CD4-positive, alpha-beta memory T cell (primary cell): ENCODE measurements at regions not wholly inside any gene's neighbourhood (a gene's known extent, or its start where the extent isn't known, plus 50 kb on each side); places are given as distances from the start of the nearest gene placed in this dataset.

Experiments used
- CTCF ChIA-PET: fragments of 350-600 bp; sonication (Branson Sonifier 250); formaldehyde crosslinking; loops from one replicate; lab custom pipeline; 2021; ENCODE audit warnings: inconsistent platforms; ENCODE audit not compliant: partially characterized antibody; lab: Charles Lee
- POLR2A ChIA-PET: fragments of 350-600 bp; sonication (Branson Sonifier 250); formaldehyde crosslinking; loops from one replicate; lab custom pipeline; 2021; ENCODE audit not compliant: partially characterized antibody; lab: Charles Lee
- DNase-seq, 5 donors: peaks; one replicate each; pipeline versions ENCODE4 v3.0.0 to v3.0.0-alpha.2; 2020 to 2022; ENCODE audit warnings: mixed read lengths in 1 of 5
- H3K27ac ChIP-seq: one replicate; pipeline ENCODE4 v1.7.0; 2013; ENCODE audit warnings: low read depth, low read length
- H3K27me3 ChIP-seq: 2 replicates; pipeline ENCODE4 v1.7.0; 2013; ENCODE audit warnings: mild to moderate bottlenecking, low read length, moderate library complexity; ENCODE audit not compliant: insufficient read depth
- H3K36me3 ChIP-seq: 2 replicates; pipeline ENCODE4 v1.7.0; 2013; ENCODE audit warnings: mild to moderate bottlenecking, low read length, moderate library complexity; ENCODE audit not compliant: insufficient read depth
- H3K4me1 ChIP-seq: 2 replicates; pipeline ENCODE4 v1.7.0; 2013; ENCODE audit warnings: mild to moderate bottlenecking, low read length, moderate library complexity; ENCODE audit not compliant: insufficient read depth
- H3K4me3 ChIP-seq, 2 donors: one replicate each; pipeline ENCODE4 v1.7.0; 2013; ENCODE audit warnings: low read length in 2 of 2, mild to moderate bottlenecking in 1 of 2
- H3K9me3 ChIP-seq, 2 donors: one replicate each; pipeline ENCODE4 v1.7.0; 2013; ENCODE audit warnings: low read length in 2 of 2, control low read depth in 1 of 2; ENCODE audit not compliant: control insufficient read depth in 1 of 2
- H3K27ac Mint-ChIP-seq, 7 donors: one replicate each; pipeline ENCODE4 v1.8.0; 2020 to 2021; ENCODE audit warnings: mixed read lengths in 7 of 7, mild to moderate bottlenecking in 6 of 7, inconsistent platforms in 3 of 7, moderate library complexity in 3 of 7
- H3K27me3 Mint-ChIP-seq, 2 donors: one replicate each; pipeline ENCODE4 v1.8.0; 2020 to 2021; ENCODE audit warnings: mixed read lengths in 2 of 2
- H3K36me3 Mint-ChIP-seq, 2 donors: one replicate each; pipeline ENCODE4 v1.8.0; 2020 to 2021; ENCODE audit warnings: mixed read lengths in 2 of 2, inconsistent platforms in 1 of 2, mild to moderate bottlenecking in 1 of 2
- H3K4me1 Mint-ChIP-seq, 4 donors: one replicate each; pipeline ENCODE4 v1.8.0; 2020 to 2021; ENCODE audit warnings: mixed read lengths in 4 of 4, mild to moderate bottlenecking in 1 of 4
- H3K4me3 Mint-ChIP-seq, 8 donors: one replicate each; pipeline ENCODE4 v1.8.0; 2020 to 2021; ENCODE audit warnings: mixed read lengths in 8 of 8, mild to moderate bottlenecking in 7 of 8, moderate library complexity in 6 of 8, inconsistent platforms in 3 of 8
- H3K9me3 Mint-ChIP-seq, 8 donors: one replicate each; pipeline ENCODE4 v1.8.0; 2020 to 2021; ENCODE audit warnings: mixed read lengths in 8 of 8, mild to moderate bottlenecking in 5 of 8, inconsistent platforms in 3 of 8, moderate library complexity in 1 of 8
- intact Hi-C: fragments of 100-400 bp; cut with micrococcal nuclease; formaldehyde crosslinking; loops from one replicate; pipeline ENCODE4 v1.15.1; 2023

GRCh38 chr1:103854279-103854678, 104.6 kb downstream of the AMY1C start:
- no peak overlapping the region for H3K4me3 ChIP-seq
- no peaks in the 10 kb centered on the region for H3K27me3 Mint-ChIP-seq
- H3K36me3 Mint-ChIP-seq: peaks cover 0 to 1% of the 10 kb centered on the region in 2 donors
- no peak overlapping the region for H3K27ac Mint-ChIP-seq
- no peaks in the 10 kb centered on the region for H3K27me3 ChIP-seq
- H3K4me1 ChIP-seq: no peaks in the 10 kb centered on the region
- no peaks in the 10 kb centered on the region for H3K9me3 ChIP-seq
- intact Hi-C loops: no loop called here
- H3K9me3 Mint-ChIP-seq: peaks cover 5 to 42% (median 12%) of the 10 kb centered on the region in 8 donors
- H3K4me3 Mint-ChIP-seq: no peak overlapping the region
- H3K4me1 Mint-ChIP-seq: no peaks in the 10 kb centered on the region
- DNase-seq: no peak
- ChIA-PET POLR2A (no interaction called here), CTCF (no interaction called here)
- no peak overlapping the region for H3K27ac ChIP-seq
- no peaks in the 10 kb centered on the region for H3K36me3 ChIP-seq

DNA sequence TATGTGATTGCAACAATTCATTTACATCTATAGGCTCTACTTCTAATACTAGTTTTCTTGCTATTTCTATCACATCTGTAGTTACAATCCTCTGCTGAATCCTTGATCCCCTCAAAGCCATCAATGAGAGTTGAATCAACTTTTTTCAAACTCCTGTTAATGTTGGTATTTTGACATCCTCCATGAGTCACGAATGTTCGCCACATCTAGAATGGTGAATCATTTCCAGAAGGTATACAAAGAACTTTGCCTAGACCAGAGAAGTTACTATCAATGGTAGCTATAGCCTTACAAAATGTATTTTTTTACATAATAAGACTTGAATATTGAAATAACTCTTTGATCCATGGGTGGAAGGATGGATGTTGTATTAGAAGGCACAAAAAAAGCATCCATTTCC, 110.0 kb downstream of the AMY1C start:
- intact Hi-C loops: no loop called here
- no peak overlapping the region for H3K4me3 ChIP-seq
- no peaks in the 10 kb centered on the region for H3K36me3 ChIP-seq
- CTCF ChIA-PET: no interaction called here
- Mint-ChIP-seq H3K27me3 (no peaks in the 10 kb centered on the region), H3K36me3 (peaks cover 0 to 1% of the 10 kb centered on the region in 2 donors), H3K4me1 (no peaks in the 10 kb centered on the region), H3K9me3 (peaks cover 0 to 26% (median 14%) of the 10 kb centered on the region in 8 donors), H3K27ac (no peak overlapping the region), H3K4me3 (no peak overlapping the region)
- POLR2A ChIA-PET: no interaction called here
- H3K27me3 ChIP-seq: no peaks in the 10 kb centered on the region
- no peak overlapping the region for H3K27ac ChIP-seq
- no peak for DNase-seq
- no peaks in the 10 kb centered on the region for H3K4me1 ChIP-seq
- H3K9me3 ChIP-seq: no peaks in the 10 kb centered on the region

DNA sequence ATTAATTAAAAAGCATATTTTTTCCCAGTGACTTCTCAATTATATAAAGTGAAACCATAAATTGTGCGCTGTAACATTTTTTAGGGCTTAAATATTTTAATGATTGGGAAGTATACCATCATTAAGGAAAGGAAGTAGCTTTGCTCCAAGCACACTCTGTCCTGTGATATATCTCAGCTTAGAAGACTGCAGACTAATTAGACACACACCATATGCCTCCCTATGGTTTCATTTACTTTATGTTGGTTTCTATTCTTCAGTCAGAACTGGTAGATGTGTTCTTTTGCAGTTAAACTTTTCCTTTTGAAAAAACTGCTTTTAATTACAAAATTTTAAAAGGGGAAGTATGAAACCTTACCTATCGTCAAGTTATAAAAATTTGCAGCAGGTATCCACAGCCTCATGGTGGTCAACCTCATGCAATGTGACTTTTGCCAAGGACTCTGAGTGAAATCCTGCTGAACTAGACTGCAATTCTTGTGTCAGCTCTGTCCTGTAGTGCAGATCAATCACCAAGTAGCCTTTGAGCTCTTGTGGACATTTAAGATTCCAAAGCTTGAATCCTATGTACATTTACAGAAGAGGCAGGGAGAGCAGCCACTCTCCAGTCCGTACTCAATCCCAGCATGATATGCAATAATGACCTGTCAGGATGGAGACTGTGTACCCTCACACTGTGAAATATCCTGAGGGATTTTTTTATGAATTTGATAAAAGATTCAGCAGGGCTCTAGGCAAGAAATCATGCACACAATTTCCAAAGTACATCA, 149.1 kb downstream of the AMY1C start:
- intact Hi-C loops: no loop called here
- ChIA-PET POLR2A (no interaction called here), CTCF (no interaction called here)
- DNase-seq: no peak
- H3K27ac ChIP-seq: no peak overlapping the region
- peaks cover 0 to 26% (median 7%) of the 10 kb centered on the region in 8 donors for H3K9me3 Mint-ChIP-seq
- H3K4me3 ChIP-seq: no peak overlapping the region
- H3K27ac Mint-ChIP-seq: no peak overlapping the region
- H3K36me3 Mint-ChIP-seq: no peaks in the 10 kb centered on the region
- H3K36me3 ChIP-seq: no peaks in the 10 kb centered on the region
- no peaks in the 10 kb centered on the region for H3K27me3 ChIP-seq
- H3K4me1 Mint-ChIP-seq: no peaks in the 10 kb centered on the region
- H3K4me3 Mint-ChIP-seq: no peak overlapping the region
- H3K9me3 ChIP-seq: no peaks in the 10 kb centered on the region
- no peaks in the 10 kb centered on the region for H3K4me1 ChIP-seq
- no peaks in the 10 kb centered on the region for H3K27me3 Mint-ChIP-seq

DNA sequence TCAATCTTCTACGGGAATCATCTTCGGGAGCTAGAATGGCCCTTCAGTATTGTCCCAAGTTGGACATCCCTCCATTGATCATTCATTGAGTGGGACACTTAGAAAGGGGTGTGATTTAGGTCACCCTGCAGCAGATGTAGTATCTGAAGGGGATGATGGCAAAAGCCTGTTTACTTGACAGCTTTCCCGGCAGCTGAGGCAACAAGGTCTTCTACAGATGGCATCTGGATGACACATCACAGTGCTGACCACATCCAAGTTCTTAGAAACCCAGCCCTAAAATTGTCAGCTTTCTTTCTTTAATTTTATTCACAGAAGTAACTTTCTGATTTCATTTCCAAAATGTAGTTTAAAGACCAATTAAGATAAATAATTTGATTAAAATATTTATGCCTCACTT, 150.3 kb downstream of the AMY1C start:
- Histone ChIP-seq H3K4me1 (no peaks in the 10 kb centered on the region), H3K4me3 (no peak overlapping the region), H3K27me3 (no peaks in the 10 kb centered on the region), H3K27ac (no peak overlapping the region), H3K36me3 (no peaks in the 10 kb centered on the region), H3K9me3 (no peaks in the 10 kb centered on the region)
- Mint-ChIP-seq H3K27ac (no peak overlapping the region), H3K9me3 (peaks cover 0 to 26% (median 7%) of the 10 kb centered on the region in 8 donors), H3K4me1 (no peaks in the 10 kb centered on the region), H3K36me3 (no peaks in the 10 kb centered on the region), H3K27me3 (no peaks in the 10 kb centered on the region), H3K4me3 (no peak overlapping the region)
- POLR2A ChIA-PET: no interaction called here
- CTCF ChIA-PET: no interaction called here
- no peak for DNase-seq
- intact Hi-C loops: no loop called here

GRCh38 chr1:103901072-103901471, 151.4 kb downstream of the AMY1C start:
- peaks cover 0 to 26% (median 7%) of the 10 kb centered on the region in 8 donors for H3K9me3 Mint-ChIP-seq
- H3K9me3 ChIP-seq: no peaks in the 10 kb centered on the region

GRCh38 chr1:103905363-103905762, 155.7 kb downstream of the AMY1C start:
- Histone ChIP-seq H3K4me1 (no peaks in the 10 kb centered on the region), H3K36me3 (no peaks in the 10 kb centered on the region), H3K27me3 (no peaks in the 10 kb centered on the region), H3K9me3 (no peaks in the 10 kb centered on the region), H3K27ac (no peak overlapping the region), H3K4me3 (no peak overlapping the region)
- H3K9me3 Mint-ChIP-seq: peaks cover 0 to 17% (median 5%) of the 10 kb centered on the region in 8 donors
- no peaks in the 10 kb centered on the region for H3K36me3 Mint-ChIP-seq
- POLR2A ChIA-PET: no interaction called here
- DNase-seq: no peak
- H3K4me3 Mint-ChIP-seq: no peak overlapping the region
- CTCF ChIA-PET: no interaction called here
- H3K4me1 Mint-ChIP-seq: no peaks in the 10 kb centered on the region
- intact Hi-C loops: no loop called here
- H3K27me3 Mint-ChIP-seq: no peaks in the 10 kb centered on the region
- no peak overlapping the region for H3K27ac Mint-ChIP-seq

More at GRCh38 chr1:103901072-103901471, 151.4 kb downstream of the AMY1C start:
- intact Hi-C loops: no loop called here
- CTCF ChIA-PET: no interaction called here
- no peaks in the 10 kb centered on the region for H3K27me3 ChIP-seq
- no peaks in the 10 kb centered on the region for H3K4me1 ChIP-seq
- H3K4me3 Mint-ChIP-seq: no peak overlapping the region
- no peaks in the 10 kb centered on the region for H3K36me3 Mint-ChIP-seq
- no peaks in the 10 kb centered on the region for H3K36me3 ChIP-seq
- H3K27ac Mint-ChIP-seq: no peak overlapping the region
- H3K4me1 Mint-ChIP-seq: no peaks in the 10 kb centered on the region
- DNase-seq: no peak
- no peaks in the 10 kb centered on the region for H3K27me3 Mint-ChIP-seq
- H3K27ac ChIP-seq: no peak overlapping the region
- POLR2A ChIA-PET: no interaction called here
- no peak overlapping the region for H3K4me3 ChIP-seq

DNA sequence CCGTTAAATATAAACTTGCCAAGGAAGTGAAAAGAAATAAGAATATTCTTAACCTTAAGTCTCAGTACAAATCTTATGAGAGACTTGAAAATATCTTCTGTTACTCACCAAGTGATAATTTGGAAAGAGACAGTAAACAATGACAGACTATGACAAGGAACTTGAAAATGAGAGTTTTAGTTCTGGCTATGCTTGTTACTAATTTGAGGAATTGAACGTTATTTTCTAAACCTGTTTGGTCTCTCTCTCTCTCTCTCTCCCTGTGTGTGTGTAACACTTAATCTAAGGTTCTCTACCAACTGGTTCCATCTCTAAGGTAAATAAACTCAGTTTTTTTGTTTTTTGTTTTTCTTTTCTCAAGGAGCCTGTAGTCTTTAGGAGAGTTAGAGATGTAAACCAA, 161.8 kb downstream of the AMY1C start:
- intact Hi-C loops: no loop called here

More for the DNA sequence above, 161.8 kb downstream of the AMY1C start:
- no peak overlapping the region for H3K4me3 Mint-ChIP-seq
- Histone ChIP-seq H3K4me3 (no peak overlapping the region), H3K27ac (no peak overlapping the region), H3K4me1 (no peaks in the 10 kb centered on the region), H3K36me3 (no peaks in the 10 kb centered on the region), H3K27me3 (no peaks in the 10 kb centered on the region), H3K9me3 (no peaks in the 10 kb centered on the region)
- ChIA-PET CTCF (no interaction called here), POLR2A (no interaction called here)
- no peaks in the 10 kb centered on the region for H3K36me3 Mint-ChIP-seq
- H3K27me3 Mint-ChIP-seq: no peaks in the 10 kb centered on the region
- DNase-seq: no peak
- H3K9me3 Mint-ChIP-seq: peaks cover 0 to 11% (median 4%) of the 10 kb centered on the region in 8 donors
- no peaks in the 10 kb centered on the region for H3K4me1 Mint-ChIP-seq
- H3K27ac Mint-ChIP-seq: no peak overlapping the region
